Neural progenitor cell (in vitro differentiated cells): ENCODE measurements at regions not wholly inside any gene's neighbourhood (a gene's known extent, or its start where the extent isn't known, plus 50 kb on each side); places are given as distances from the start of the nearest gene placed in this dataset.

Source experiments
- CTCF ChIP-seq: fragments of 200-600 bp; sonication (generic); IDR thresholded peaks from 2 replicates; pipeline ENCODE4 v1.5.1; 2017; ENCODE audit warnings: antibody characterized with exemption, mild to moderate bottlenecking
- EZH2 ChIP-seq: fragments of 200-600 bp; sonication (generic); IDR thresholded peaks from 2 replicates; pipeline ENCODE4 v1.6.1; 2017; ENCODE audit warnings: antibody characterized with exemption, mild to moderate bottlenecking, moderate library complexity

- TF ChIP-seq EZH2: no peak
- TF ChIP-seq CTCF: no peak
Measured at GRCh38 chr2:204480676-204481075, 64.6 kb upstream of the PARD3B start.
